NCI-H146 (cell line): ENCODE measurements at regions not wholly inside any gene's neighbourhood (a gene's known extent, or its start where the extent isn't known, plus 50 kb on each side); places are given as distances from the start of the nearest gene placed in this dataset.
A peak's percentile ranks its signal among the peaks of the same experiment; 100 is the strongest.

Source experiments
- DNase-seq: peaks from one replicate; lab custom pipeline; 2025; lab: John Stamatoyannopoulos, UW

DNA sequence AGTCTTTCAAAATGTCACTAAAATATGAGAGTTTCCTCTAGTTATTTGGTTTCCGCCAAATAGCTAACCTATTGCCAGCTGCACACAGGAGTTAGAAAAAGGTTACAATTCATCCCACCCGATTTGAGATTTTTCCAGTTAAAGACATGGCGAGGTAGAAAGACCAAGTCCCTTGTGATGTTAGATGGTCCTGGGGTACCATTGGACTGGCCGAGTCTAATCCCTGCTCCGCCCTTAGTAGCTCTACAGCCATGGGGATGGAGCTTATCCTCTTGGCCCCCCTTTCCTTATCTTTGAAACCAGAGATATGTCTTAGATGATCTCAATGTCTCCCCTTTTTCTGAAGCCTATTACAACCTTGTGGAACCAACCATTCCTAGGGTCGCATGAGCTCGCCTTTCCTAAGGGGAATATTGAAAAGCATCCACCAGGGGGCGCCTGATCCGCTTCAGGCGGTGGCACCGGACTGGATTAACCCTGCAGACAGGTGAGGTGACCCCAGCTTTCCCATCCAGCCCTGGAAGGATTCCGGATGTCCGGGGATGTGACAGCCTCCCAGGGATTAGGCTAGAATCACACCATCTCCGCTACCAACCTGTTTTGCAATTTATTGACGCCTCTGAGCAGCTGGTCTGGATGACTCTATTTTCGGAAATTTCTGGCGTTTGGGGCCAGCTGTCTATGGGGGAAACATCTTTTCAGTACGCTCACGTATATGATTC lies 68.3 kb upstream of the SIM2 start:
- DNase-seq: peak; percentile 49

DNA sequence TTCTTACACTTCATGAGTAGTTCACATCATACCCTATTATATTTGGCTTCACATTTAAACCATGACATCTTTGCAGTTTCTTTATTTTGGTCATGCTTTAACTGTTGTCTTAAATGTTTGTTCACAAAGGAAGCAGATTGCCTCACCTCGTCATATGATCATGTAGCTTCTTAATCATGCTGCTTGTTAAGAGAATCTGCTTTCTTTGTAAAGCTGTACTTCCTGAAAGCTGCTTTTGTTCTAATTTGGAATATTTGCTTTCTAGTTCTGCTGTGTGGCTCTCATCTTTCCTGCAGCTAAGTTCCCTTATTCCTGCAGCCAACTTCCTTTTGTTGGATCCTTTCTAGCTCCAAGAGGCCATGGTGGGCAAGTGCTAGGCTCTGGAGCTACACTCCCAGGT lies 62.9 kb upstream of the SIM2 start:
- DNase-seq: no peak

DNA sequence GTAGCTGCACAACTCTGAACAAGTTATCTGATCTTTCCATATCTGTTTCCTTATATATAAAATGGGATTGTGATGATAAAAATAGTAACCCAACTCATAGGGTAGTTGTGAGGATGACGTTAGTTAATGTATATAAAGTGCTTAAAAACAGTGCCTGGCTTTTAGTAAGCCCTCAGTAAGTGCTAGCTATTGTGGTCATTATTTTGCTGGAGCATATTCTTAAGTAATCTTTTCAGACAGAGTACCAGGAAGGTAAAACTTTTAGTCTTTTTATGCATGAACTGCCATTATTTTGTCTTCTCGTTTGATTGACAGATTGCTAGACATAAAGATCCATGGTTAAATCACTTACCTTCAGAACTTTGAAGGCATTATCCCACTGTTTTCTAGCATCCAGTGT lies 62.5 kb upstream of the SIM2 start:
- no peak for DNase-seq

DNA sequence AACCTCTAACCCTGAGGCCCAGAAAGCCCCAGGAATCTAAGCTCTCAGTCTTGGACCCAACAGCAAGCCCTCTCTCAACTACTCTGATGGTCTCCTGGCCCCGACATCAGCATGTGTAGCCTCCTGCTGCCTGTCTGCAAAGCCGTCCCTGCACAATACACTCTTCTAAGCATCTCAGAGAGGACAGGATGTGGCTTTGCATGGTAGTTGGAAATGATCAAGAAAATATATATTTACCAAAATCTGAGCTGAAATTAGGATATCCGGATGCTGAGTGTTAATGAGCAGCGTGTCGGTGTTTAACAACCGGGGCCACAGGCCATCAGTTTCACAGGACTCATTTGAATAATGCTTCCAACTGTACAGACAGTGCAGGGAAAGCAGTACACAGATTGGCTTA lies 59.1 kb upstream of the SIM2 start:
- DNase-seq: peak; percentile 19

DNA sequence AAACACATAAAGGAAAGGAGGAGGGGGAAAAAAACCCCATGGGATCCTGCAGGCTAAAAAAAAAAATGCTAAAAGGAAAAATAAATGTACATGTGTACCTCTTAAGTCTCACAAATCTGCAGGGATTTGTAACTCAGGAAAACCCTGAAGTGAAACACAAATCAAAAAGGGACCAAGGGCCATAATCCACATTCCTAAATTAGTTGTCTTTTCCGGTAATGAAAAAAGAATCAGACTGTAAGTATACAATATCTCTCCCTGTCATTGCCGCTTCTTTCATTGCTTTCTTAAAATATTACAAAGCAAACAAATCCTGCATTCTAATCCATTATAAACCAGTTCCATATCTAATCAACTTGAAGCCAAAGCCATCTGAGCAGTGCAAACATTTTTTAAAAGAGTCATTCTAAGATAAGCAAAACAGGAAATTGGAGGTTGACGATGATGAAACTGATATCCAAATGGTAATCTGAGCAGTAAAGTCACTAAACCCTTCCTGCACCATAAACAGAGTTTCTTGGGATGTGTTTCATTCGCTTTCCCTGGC lies 58.7 kb upstream of the SIM2 start:
- DNase-seq: no peak

DNA sequence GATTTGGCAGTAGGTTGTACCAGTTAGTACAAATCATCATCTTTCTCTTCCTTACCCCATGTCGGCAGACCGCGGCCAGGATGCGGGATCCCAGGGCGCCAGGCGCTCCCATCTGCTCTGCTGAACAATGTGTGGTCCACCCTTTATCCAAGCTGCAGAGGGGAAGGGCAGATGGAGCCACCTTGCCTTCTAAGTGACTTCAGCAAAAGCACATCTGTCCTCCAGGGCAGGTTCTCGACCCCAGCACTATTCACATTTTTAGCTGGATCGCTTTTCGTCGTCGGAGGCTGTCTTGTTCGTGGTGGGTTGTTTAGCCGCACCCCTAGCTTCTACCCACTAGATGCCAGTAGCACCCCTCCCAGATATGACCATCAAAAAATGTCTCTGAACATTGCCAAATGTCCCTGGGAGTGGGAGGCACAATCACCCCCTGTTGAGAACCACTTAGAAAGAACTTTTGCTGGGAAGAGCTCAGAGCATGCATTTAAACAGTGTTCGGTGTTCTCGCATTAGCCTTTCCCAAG lies 58.1 kb upstream of the SIM2 start:
- peak; percentile 25 for DNase-seq

DNA sequence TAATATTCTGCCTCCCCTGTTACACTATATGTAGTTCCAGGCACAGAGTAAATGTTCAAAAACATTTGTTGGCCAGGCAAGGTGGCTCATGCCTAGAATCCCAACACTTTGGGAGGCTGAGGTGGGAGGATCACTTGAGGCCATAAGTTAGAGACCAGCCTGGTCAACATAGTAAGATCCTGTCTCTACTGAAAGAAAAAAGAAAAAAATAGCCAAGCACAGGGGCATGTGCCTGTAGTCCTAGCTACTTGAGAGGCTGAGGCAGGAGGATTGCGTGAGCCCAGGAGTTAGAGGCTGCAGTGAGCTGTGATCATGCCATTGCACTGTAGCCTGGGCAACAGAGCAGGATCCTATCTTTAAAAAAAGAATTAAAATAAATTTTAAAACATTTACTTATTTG lies 57.6 kb upstream of the SIM2 start:
- DNase-seq: no peak

DNA sequence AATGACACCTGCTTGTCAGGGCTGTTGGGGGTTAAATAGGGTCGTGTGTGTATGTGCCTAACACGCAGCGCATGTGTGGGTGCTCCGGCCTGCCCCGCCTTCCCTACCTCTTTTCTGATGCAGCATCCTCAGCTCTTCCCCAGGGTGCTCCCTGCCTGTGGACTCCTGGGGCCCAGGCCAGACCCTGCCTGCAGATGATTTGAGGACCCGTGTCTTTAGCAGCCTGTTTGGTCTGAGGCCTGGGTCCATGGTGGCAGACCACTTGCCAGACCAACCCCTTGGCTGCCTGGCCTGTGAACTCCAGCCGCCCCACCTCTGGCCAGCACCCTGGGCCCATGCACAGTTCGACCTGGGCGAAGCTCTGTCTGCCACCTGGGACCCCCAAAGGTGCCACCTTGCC lies 57.0 kb upstream of the SIM2 start:
- no peak for DNase-seq

DNA sequence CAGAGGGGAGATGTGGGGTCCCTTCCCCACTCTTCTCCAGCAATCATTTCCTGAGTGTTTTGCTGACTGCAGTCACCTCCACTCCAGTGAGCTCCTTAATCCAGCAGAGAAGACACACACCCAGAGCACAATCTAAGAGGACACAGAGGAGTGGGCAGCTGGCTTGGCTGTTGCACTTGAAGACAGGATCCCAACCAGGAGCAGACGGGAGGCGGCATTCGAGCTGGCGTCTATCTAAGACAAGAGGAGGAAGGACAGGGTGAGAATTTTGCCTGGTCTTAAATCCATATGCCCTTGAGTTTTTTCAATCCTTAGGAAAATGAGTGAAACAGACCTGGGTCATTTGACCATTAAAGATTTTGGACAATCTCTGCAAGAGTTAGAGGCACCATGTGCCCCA lies 56.1 kb upstream of the SIM2 start:
- no peak for DNase-seq

DNA sequence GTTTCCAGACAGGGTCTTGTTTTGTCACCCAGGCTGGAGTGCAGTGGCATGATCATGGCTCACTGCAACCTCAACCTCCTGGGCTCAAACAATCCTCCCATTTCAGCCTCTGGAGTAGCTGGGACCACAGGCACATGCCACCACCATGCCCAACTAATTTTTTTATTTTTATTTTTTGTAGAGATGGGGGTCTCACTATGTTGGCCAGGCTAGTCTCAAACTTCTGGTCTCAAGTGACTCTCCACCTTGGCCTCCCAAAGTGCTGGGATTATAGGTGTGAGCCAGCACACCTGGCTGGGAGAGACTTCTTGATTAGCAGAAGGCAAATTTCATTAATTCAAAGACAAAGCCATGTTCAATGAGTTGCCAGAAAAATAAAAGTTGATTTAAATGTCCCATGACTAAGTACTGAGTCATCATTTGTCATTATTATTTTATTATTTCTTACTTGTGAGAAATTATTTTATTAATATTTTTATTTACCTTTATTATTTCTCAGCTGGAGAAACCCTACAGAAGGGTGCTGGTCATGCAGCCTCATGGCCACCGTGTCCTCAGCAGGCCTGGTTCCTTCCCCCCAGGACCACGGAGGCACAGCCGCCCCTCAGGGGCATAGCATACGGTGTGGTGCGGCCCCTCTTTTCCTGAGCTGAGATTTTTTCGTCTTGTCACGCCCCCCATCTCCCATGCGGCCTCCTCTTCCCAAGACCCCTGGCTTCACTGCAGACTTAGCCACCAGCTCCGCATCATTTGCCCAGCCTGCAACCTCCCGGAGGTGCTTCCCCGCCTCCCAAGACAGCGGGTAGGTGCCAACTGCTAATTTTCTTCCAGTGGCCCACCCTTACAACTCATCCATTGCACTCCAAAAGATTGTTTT lies 55.3 kb upstream of the SIM2 start:
- DNase-seq: no peak

DNA sequence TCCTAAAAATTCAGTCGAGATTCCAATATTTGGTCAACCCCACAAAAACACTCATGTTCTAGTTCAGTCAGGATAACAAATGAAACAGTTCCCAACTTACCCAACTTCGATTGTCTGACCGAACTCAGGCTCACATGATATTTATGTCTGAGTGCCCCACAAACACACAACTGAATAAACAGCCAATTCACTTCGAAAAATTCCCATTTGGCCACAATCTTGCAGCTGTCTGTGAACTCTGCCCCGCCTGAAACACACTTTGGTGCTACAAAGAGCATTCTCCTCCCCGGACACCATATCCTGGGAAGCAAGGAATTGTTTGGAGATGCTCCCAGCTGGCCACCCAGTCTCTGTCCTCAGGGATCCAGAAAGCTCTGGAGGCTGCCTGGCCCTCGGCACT lies 52.9 kb upstream of the SIM2 start:
- DNase-seq: no peak

DNA sequence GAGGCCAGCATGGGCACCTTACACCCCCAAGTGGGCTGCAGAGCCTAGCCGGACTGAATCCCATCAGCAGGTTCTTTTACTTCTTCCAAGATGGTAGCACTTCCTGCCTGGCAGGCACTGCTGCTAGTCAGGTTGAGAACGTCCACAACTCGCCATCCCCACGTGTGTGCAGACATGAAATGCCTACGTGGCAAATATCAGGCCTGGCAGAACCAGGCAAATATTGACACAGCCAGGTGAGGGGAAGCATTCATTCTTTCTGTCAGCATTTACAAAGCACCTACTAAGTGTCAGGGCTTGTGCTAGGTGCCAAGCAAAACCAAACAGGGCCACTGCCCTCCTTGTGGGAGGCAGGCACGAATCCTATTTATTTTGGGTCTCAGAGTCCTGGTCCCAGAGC lies 52.3 kb upstream of the SIM2 start:
- DNase-seq: no peak

DNA sequence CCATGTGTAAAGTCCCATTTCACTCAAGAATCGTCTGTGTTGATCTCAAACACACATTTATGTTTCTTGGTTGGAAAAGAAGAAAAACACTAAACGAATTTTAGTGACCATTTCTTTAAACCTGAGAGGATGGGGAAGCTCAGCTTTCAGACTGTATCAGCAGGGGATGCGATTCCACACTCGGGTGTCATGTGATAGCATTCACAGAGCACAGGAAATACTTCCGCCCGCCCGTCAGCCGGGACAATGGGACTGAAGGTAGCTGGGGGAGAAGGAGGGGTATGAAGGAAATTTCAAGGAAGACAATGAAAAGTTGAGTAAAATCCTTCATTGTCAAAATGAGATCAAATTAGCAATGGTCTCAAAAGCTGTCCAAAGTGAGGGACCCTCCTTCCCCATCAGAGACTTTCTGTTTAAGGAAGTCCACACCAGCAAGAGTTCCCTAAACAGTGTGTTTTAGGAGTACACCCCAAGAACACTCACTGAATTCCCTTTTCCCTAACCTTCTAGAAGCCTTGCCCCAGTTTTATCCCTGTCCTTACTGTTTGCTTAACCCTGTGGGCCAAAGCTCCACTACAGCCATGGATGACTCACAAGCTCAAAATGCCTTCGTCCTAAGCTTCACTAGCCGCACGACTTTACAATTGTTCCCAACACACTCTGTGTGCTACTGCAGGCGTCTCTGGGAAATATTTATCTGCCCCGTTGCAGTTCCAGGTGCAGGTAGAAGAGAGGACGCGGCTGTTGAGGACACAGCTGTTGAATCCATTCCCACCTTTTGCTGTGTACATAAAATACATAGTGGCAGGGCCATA lies 51.4 kb upstream of the SIM2 start:
- DNase-seq: peak; percentile 35
